ENCODE measurements at regions not wholly inside any gene's neighbourhood (a gene's known extent, or its start where the extent isn't known, plus 50 kb on each side); places are given as distances from the start of the nearest gene placed in this dataset.

DNA sequence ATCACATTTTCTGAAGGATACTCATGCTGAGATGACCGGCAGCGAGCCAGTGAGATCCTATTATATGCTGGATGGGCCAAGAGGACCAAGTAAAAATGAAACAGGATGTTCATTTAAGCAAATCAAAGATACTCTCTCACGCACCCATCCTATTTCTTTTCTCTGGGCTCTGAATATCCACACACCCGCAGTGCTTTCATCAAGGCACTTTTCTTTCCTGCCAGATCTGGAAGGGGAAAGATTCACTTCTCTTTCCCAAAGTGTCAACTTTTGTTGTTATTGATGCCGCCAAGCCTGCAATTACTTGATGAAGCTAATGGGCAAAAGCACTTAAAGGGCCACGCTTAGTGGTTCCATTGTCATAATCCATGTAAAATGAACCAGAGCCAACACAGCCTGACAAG is 191.9 kb upstream of the CHAC2 start:
- 71% methylated on average over 6 of the region's 6 CpGs for WGBS (ENCODE audit: low lambda C conversion rate, missing lambda C conversion rate)
- no peak overlapping the region for H3K4me2 ChIP-seq

DNA sequence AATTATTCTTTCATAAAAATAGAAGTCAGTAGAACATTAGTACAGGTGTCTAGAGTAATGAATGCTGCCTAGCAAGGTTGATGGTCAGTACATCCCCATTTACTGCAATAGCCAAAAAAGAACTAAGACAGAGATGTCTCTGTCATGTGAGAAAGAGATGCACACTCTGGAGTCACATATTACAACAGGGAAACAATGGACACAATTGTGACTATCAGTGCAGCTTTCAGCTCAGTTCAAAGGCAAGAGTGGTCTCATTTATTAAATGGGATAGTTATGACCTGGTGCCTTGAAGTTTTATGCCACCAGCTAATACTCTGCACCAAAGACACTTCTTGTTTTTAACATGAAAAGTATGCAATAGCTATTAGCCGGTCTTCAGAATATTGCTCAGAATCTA is 194.9 kb upstream of the CHAC2 start:
- 98% methylated on average over 1 of the region's 1 CpG for WGBS (ENCODE audit: low lambda C conversion rate, missing lambda C conversion rate)
- Histone ChIP-seq H3K4me3 (no peak overlapping the region), H3K9me3 (ENCODE audit: low read depth) (no peaks in the 10 kb centered on the region), H3K36me3 (replicated peaks; ENCODE audit: insufficient read depth, low read depth) (no peaks in the 10 kb centered on the region), H3K79me2 (no peaks in the 10 kb centered on the region), H3K4me2 (no peak overlapping the region), H3K27me3 (no peaks in the 10 kb centered on the region), H3K4me1 (ENCODE audit: insufficient read depth) (peaks cover 3% of the 10 kb centered on the region), H3K9me2 (replicated peaks; ENCODE audit: insufficient read depth) (no peaks in the 10 kb centered on the region), H3K27ac (no peak overlapping the region), H2AFZ (no peak overlapping the region), H4K20me1 (ENCODE audit: insufficient read depth, poor library complexity, severe bottlenecking) (no peaks in the 10 kb centered on the region)
- DNase-seq (ENCODE audit: low spot score): no peak
- TF ChIP-seq EZH2 (IDR thresholded peaks at IDR 0.05; ENCODE audit: borderline replicate concordance) (no peak), EZH2phosphoT487 (IDR thresholded peaks at IDR 0.05; ENCODE audit: low read depth, severe bottlenecking, unreplicated experiment) (no peak), CTCF (IDR thresholded peaks at IDR 0.05; ENCODE audit: poor library complexity) (no peak)

More for the DNA sequence above, 191.9 kb upstream of the CHAC2 start:
- Histone ChIP-seq H3K79me2 (no peaks in the 10 kb centered on the region), H2AFZ (no peak overlapping the region), H3K27me3 (no peaks in the 10 kb centered on the region), H3K9me2 (replicated peaks; ENCODE audit: insufficient read depth) (no peaks in the 10 kb centered on the region), H4K20me1 (ENCODE audit: insufficient read depth, poor library complexity, severe bottlenecking) (no peaks in the 10 kb centered on the region), H3K36me3 (replicated peaks; ENCODE audit: insufficient read depth, low read depth) (no peaks in the 10 kb centered on the region), H3K27ac (no peak overlapping the region), H3K4me1 (ENCODE audit: insufficient read depth) (peaks cover 3% of the 10 kb centered on the region), H3K4me3 (no peak overlapping the region), H3K9me3 (ENCODE audit: low read depth) (no peaks in the 10 kb centered on the region)
- no peak for DNase-seq (ENCODE audit: low spot score)
- TF ChIP-seq CTCF (IDR thresholded peaks at IDR 0.05; ENCODE audit: poor library complexity) (no peak), EZH2phosphoT487 (IDR thresholded peaks at IDR 0.05; ENCODE audit: low read depth, severe bottlenecking, unreplicated experiment) (no peak), EZH2 (IDR thresholded peaks at IDR 0.05; ENCODE audit: borderline replicate concordance) (no peak)

GRCh38 chr2:53569957-53570727 is 197.5 kb upstream of the CHAC2 start:
- Histone ChIP-seq H3K4me3 (no peak overlapping the region), H2AFZ (no peak overlapping the region), H3K27ac (no peak overlapping the region), H3K36me3 (replicated peaks; ENCODE audit: insufficient read depth, low read depth) (no peaks in the 10 kb centered on the region), H3K9me3 (ENCODE audit: low read depth) (no peaks in the 10 kb centered on the region), H3K79me2 (no peaks in the 10 kb centered on the region), H4K20me1 (ENCODE audit: insufficient read depth, poor library complexity, severe bottlenecking) (no peaks in the 10 kb centered on the region), H3K4me2 (no peak overlapping the region), H3K27me3 (no peaks in the 10 kb centered on the region), H3K4me1 (ENCODE audit: insufficient read depth) (no peaks in the 10 kb centered on the region), H3K9me2 (replicated peaks; ENCODE audit: insufficient read depth) (no peaks in the 10 kb centered on the region)
- TF ChIP-seq CTCF (IDR thresholded peaks at IDR 0.05; ENCODE audit: poor library complexity) (no peak), EZH2 (IDR thresholded peaks at IDR 0.05; ENCODE audit: borderline replicate concordance) (no peak), EZH2phosphoT487 (IDR thresholded peaks at IDR 0.05; ENCODE audit: low read depth, severe bottlenecking, unreplicated experiment) (no peak)
- WGBS (ENCODE audit: low lambda C conversion rate, missing lambda C conversion rate): 92% methylated on average over 14 of the region's 14 CpGs
- no peak for DNase-seq (ENCODE audit: low spot score)
